K562 (cell line): ENCODE measurements at regions not wholly inside any gene's neighbourhood (a gene's known extent, or its start where the extent isn't known, plus 50 kb on each side); places are given as distances from the start of the nearest gene placed in this dataset.

Experiments
- FUS ChIP-seq: fragments of 200-400 bp; formaldehyde crosslinking; optimal IDR thresholded peaks from 2 replicates; pipeline ENCODE3; 2017; ENCODE audit warnings: low read depth, low read length
- GTF2A2 ChIP-seq: IDR thresholded peaks from 2 replicates; pipeline ENCODE4 v1.6.1; 2016; ENCODE audit warnings: mild to moderate bottlenecking, missing genetic modification characterization, missing compliant biosample characterization
- GTF3C2 ChIP-seq: IDR thresholded peaks from 3 replicates; pipeline ENCODE4 v1.6.1; 2011; ENCODE audit warnings: borderline replicate concordance, mild to moderate bottlenecking, moderate library complexity; ENCODE audit not compliant: insufficient read length; ENCODE audit errors: extremely low read depth
- KLF13 ChIP-seq: fragments of 450-650 bp; IDR thresholded peaks from 2 replicates; pipeline ENCODE4 v1.6.1; 2016; ENCODE audit warnings: missing genetic modification characterization, low read depth, mild to moderate bottlenecking, missing compliant biosample characterization, moderate library complexity, borderline replicate concordance
- LCOR ChIP-seq: sonication (generic); formaldehyde crosslinking; IDR thresholded peaks from 2 replicates; pipeline ENCODE4 v1.8.0; 2022; ENCODE audit warnings: mild to moderate bottlenecking, missing genetic modification reagents
- MEF2D ChIP-seq: conservative IDR thresholded peaks from 2 replicates; pipeline ENCODE4 v1.6.1; 2016; ENCODE audit warnings: low read depth, missing genetic modification characterization, missing compliant biosample characterization
- MLLT1 ChIP-seq, 2 experiments: fragments of 450-650 bp; IDR thresholded peaks; 2 replicates each; pipeline ENCODE4 v1.6.1; 2016
- NR4A1 ChIP-seq, 2 experiments: fragments of 250-450 bp in 1 of 2; fragments of 450-650 bp in 1 of 2; sonication (Bioruptor Pico) in 1 of 2; IDR thresholded peaks; 2 replicates each; pipeline versions ENCODE4 v1.4.0 to v1.6.1; 2016 to 2020; ENCODE audit warnings: mild to moderate bottlenecking in 2 of 2, missing compliant biosample characterization in 1 of 2, missing genetic modification characterization in 1 of 2, moderate library complexity in 1 of 2
- PBX2 ChIP-seq, 2 experiments: IDR thresholded peaks in 1 of 2; conservative IDR thresholded peaks in 1 of 2; 2 replicates each; pipeline ENCODE4 v1.6.1; 2016; ENCODE audit warnings: low read depth in 2 of 2, mild to moderate bottlenecking in 1 of 2, missing compliant biosample characterization in 1 of 2, missing genetic modification characterization in 1 of 2, moderate library complexity in 1 of 2
- PML ChIP-seq: IDR thresholded peaks from 2 replicates; pipeline ENCODE4 v1.6.1; 2012; ENCODE audit warnings: low read length, inconsistent platforms
- ZFP30 ChIP-seq: fragments of 250-450 bp; sonication (Bioruptor Pico); IDR thresholded peaks from 2 replicates; pipeline ENCODE4 v1.8.0; 2022; ENCODE audit warnings: moderate library complexity, mild to moderate bottlenecking, inconsistent platforms, borderline replicate concordance
- ZNF124 ChIP-seq: sonication (generic); formaldehyde crosslinking; IDR thresholded peaks from 2 replicates; pipeline ENCODE4 v1.8.1; 2022; ENCODE audit warnings: missing genetic modification reagents
- ZNF282 ChIP-seq: sonication (generic); formaldehyde crosslinking; IDR thresholded peaks from 2 replicates; pipeline ENCODE4 v1.8.1; 2023; ENCODE audit warnings: missing genetic modification reagents

GRCh38 chr5:45195026-45195425, 386.3 kb downstream of the MRPS30 start (continued):
- no peak for TF ChIP-seq ZNF124 (CRISPR knock-in tag)
- TF ChIP-seq FUS: no peak
- no peak for TF ChIP-seq GTF3C2
- no peak for TF ChIP-seq KLF13
- TF ChIP-seq ZFP30 (CRISPR knock-in tag): no peak
- no peak for TF ChIP-seq MEF2D (tag)
- TF ChIP-seq NR4A1 (CRISPR knock-in tag; IDR thresholded peaks at IDR 0.05): no peak
- no peak for TF ChIP-seq NR4A1 (tag; IDR thresholded peaks at IDR 0.05)
- no peak for TF ChIP-seq LCOR (CRISPR knock-in tag)
- no peak for TF ChIP-seq PBX2 (CRISPR knock-in tag; IDR thresholded peaks at IDR 0.05; ENCODE audit: low read depth)
- no peak for TF ChIP-seq PBX2 (tag; conservative IDR thresholded peaks at IDR 0.05; ENCODE audit: low read depth)
- TF ChIP-seq ZNF282 (CRISPR knock-in tag): no peak
- no peak for TF ChIP-seq GTF2A2 (tag)
- TF ChIP-seq MLLT1 (IDR thresholded peaks at IDR 0.05): no peak
- no peak for TF ChIP-seq PML
